ENCODE measurements at regions not wholly inside any gene's neighbourhood (a gene's known extent, or its start where the extent isn't known, plus 50 kb on each side); places are given as distances from the start of the nearest gene placed in this dataset.

- intact Hi-C loops (cut with micrococcal nuclease; ENCODE audit: unreplicated experiment) = no loop called here
- H3K27me3 ChIP-seq (replicated peaks in 1 of 2; ENCODE audit: control insufficient read depth in 2 of 2, insufficient read depth in 2 of 2, low read length in 1 of 2) = no peaks in the 10 kb centered on the region
- H2AFZ ChIP-seq (ENCODE audit: control insufficient read depth, low read depth, low read length) = no peak overlapping the region
- ChIA-PET SMC1A (ENCODE audit: uncharacterized antibody, unreplicated experiment) (no interaction called here), POLR2A (no interaction called here), CTCF (no interaction called here), RAD21 (ENCODE audit: unreplicated experiment) (no interaction called here)
- in situ Hi-C loops (cut with MboI) = no loop called here
- H3K4me1 ChIP-seq (ENCODE audit: control insufficient read depth, insufficient read depth, low read length) = no peaks in the 10 kb centered on the region
- H3K4me3 ChIP-seq = no peak overlapping the region
- no peak overlapping the region for H3K27ac ChIP-seq (ENCODE audit: control insufficient read depth, insufficient read depth)
- DNase-seq (ENCODE audit: low read depth, low spot score) (no peak), FAIRE-seq (no peak), ATAC-seq (no peak)
- 0% methylated on average over 2 of the region's 2 CpGs for WGBS (ENCODE audit: insufficient coverage, insufficient replicate concordance, low lambda C conversion rate, missing lambda C conversion rate)
- no peaks in the 10 kb centered on the region for H3K36me3 ChIP-seq (ENCODE audit: control insufficient read depth in 2 of 2, insufficient read depth in 2 of 2, low read length in 1 of 2)
- H3K79me2 ChIP-seq (ENCODE audit: control insufficient read depth, insufficient read depth, low read length) = no peaks in the 10 kb centered on the region
- TF ChIP-seq HCFC1 (IDR thresholded peaks at IDR 0.05; ENCODE audit: low read length) = no peak
- no peak for TF ChIP-seq SRF (IDR thresholded peaks at IDR 0.05; ENCODE audit: low read depth in 2 of 2, low read length in 2 of 2)
- no TSS peak for BruUV-seq (replicated peaks)
- H3K9me3 ChIP-seq (replicated peaks; ENCODE audit: control insufficient read depth, insufficient read depth, low read length) = no peaks in the 10 kb centered on the region
- no peak overlapping the region for H3K4me2 ChIP-seq (ENCODE audit: control insufficient read depth, insufficient read depth)
- no peaks in the 10 kb centered on the region for H4K20me1 ChIP-seq (ENCODE audit: control insufficient read depth, insufficient read depth)
- no peak overlapping the region for H3K9ac ChIP-seq (ENCODE audit: control insufficient read depth, insufficient read depth, low read length)
Measured at GRCh38 chr13:63156816-63157215, 1741.2 kb upstream of the PCDH20 start.

DNA sequence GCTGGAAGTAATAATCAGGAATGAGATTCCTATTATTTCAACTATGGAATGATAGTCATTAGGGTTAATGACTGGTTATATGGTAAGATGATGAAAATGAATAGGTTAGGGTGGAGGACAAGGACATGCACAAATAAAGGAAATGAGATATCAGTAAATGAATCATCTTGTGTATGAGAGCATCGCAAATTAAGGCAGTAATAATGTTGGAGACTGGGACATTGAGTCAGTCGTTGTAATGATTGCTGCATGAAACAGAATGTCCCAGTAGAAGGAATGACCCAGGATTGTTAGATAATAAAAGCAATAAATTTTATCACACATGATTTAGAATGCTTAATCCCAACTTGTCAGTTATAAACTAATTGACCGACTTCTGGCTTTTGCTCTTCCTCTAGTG is 1733.7 kb upstream of the PCDH20 start:
- ATAC-seq (no peak), FAIRE-seq (no peak), DNase-seq (ENCODE audit: low read depth, low spot score) (no peak)
- Histone ChIP-seq H2AFZ (ENCODE audit: control insufficient read depth, low read depth, low read length) (no peak overlapping the region), H3K79me2 (ENCODE audit: control insufficient read depth, insufficient read depth, low read length) (no peaks in the 10 kb centered on the region), H3K27me3 (replicated peaks in 1 of 2; ENCODE audit: control insufficient read depth in 2 of 2, insufficient read depth in 2 of 2, low read length in 1 of 2) (no peaks in the 10 kb centered on the region), H3K9ac (ENCODE audit: control insufficient read depth, insufficient read depth, low read length) (no peak overlapping the region), H3K4me3 (no peak overlapping the region), H3K9me3 (replicated peaks; ENCODE audit: control insufficient read depth, insufficient read depth, low read length) (no peaks in the 10 kb centered on the region), H3K4me2 (ENCODE audit: control insufficient read depth, insufficient read depth) (no peak overlapping the region), H3K36me3 (ENCODE audit: control insufficient read depth in 2 of 2, insufficient read depth in 2 of 2, low read length in 1 of 2) (no peaks in the 10 kb centered on the region), H3K27ac (ENCODE audit: control insufficient read depth, insufficient read depth) (no peak overlapping the region), H4K20me1 (ENCODE audit: control insufficient read depth, insufficient read depth) (no peaks in the 10 kb centered on the region), H3K4me1 (ENCODE audit: control insufficient read depth, insufficient read depth, low read length) (no peaks in the 10 kb centered on the region)
- in situ Hi-C loops (cut with MboI) (no loop called here), intact Hi-C loops (cut with micrococcal nuclease; ENCODE audit: unreplicated experiment) (no loop called here)
- BruUV-seq (replicated peaks) = no TSS peak
- ChIA-PET SMC1A (ENCODE audit: uncharacterized antibody, unreplicated experiment) (no interaction called here), CTCF (no interaction called here), RAD21 (ENCODE audit: unreplicated experiment) (no interaction called here), POLR2A (no interaction called here)
- TF ChIP-seq ZNF274 (IDR thresholded peaks at IDR 0.05; ENCODE audit: insufficient read depth, insufficient read length) (no peak), FOXK2 (IDR thresholded peaks at IDR 0.05) (no peak), ZNF622 (IDR thresholded peaks at IDR 0.05) (no peak), ASH2L (IDR thresholded peaks at IDR 0.05; ENCODE audit: borderline replicate concordance, low read depth) (no peak), SREBF2 (IDR thresholded peaks at IDR 0.05; ENCODE audit: low read length) (no peak), KLF5 (IDR thresholded peaks at IDR 0.05; ENCODE audit: partially characterized antibody) (no peak), MTA3 (IDR thresholded peaks at IDR 0.05; ENCODE audit: borderline replicate concordance, low read length) (no peak)
- TF ChIP-seq, protein P1, sequence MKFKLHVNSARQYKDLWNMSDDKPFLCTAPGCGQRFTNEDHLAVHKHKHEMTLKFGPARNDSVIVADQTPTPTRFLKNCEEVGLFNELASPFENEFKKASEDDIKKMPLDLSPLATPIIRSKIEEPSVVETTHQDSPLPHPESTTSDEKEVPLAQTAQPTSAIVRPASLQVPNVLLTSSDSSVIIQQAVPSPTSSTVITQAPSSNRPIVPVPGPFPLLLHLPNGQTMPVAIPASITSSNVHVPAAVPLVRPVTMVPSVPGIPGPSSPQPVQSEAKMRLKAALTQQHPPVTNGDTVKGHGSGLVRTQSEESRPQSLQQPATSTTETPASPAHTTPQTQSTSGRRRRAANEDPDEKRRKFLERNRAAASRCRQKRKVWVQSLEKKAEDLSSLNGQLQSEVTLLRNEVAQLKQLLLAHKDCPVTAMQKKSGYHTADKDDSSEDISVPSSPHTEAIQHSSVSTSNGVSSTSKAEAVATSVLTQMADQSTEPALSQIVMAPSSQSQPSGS (IDR thresholded peaks at IDR 0.05; ENCODE audit: low read length) = no peak
- TF ChIP-seq, protein P2, sequence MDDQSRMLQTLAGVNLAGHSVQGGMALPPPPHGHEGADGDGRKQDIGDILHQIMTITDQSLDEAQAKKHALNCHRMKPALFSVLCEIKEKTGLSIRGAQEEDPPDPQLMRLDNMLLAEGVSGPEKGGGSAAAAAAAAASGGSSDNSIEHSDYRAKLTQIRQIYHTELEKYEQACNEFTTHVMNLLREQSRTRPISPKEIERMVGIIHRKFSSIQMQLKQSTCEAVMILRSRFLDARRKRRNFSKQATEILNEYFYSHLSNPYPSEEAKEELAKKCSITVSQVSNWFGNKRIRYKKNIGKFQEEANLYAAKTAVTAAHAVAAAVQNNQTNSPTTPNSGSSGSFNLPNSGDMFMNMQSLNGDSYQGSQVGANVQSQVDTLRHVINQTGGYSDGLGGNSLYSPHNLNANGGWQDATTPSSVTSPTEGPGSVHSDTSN (IDR thresholded peaks at IDR 0.05; ENCODE audit: insufficient replicate concordance, low read depth, low read length) = no peak
- WGBS (ENCODE audit: insufficient coverage, insufficient replicate concordance, low lambda C conversion rate, missing lambda C conversion rate) = 31% methylated on average over 3 of the region's 3 CpGs
